AG08395 (cell line): ENCODE measurements at regions not wholly inside any gene's neighbourhood (a gene's known extent, or its start where the extent isn't known, plus 50 kb on each side); places are given as distances from the start of the nearest gene placed in this dataset.
"Not testable (repeated sequence)": the region's sequence is repeated elsewhere in the genome, so short reads cannot be mapped to it uniquely, and the experiment has no call there.

Experiments used
- DNase-seq: peaks from one replicate; pipeline ENCODE4 v3.0.0; 2012; ENCODE audit warnings: mixed read lengths, low spot score

DNA sequence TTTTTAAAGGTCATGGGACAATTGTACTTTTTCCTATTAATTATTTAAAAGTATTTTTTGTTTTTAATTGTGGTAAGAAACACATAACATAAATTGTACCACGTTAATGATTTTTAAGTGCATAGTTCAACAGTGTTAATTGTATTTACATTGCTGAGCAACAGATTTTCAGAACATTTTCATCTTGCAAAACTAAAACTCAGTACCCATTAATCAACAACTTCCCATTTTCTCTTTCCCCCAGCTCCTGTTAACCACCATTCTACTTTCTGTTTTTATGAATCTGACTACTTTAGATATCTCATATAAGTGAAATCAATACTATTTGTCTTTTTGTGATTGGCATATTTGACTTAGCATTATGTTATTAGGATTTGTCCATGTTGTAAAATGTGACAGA lies 483.9 kb upstream of the ZNF804A start:
- no peak for DNase-seq

DNA sequence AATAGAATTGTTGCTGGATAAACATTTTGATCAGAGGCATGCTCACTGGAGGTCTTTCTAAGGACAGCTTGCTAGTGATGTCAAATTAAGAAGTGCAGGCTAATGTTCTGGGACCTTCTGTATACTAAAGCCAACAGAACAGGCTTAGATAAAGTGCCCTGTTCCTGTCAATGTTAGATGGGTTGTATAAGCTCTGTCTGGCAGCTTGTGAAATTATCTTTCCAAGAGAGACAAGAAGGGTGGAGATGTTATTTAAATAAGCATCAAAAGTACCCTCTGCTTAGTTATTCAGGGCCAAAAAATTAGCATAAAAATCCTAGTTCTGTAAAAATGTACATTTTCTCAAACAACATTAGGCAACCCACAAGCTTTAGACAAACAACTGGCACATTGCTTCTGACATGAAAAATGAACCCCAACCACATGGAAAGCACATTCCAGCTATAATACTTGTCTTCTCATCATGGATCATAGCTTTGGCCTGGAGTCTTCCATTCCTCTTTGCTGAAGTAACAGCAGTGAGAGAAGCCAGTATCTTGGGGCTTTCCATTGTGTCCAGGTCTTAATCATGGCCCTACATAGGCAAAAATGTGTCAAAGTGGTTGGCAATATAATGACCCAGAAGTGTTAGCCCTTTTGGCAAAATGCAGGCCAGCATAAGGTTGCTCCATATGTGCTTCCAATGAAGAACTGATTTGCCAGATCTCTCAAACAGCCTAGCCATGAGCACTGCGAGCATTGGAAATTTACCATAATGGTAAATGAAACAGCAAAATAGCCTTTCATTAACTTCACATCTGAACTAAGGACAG lies 478.1 kb upstream of the ZNF804A start:
- DNase-seq = no peak

DNA sequence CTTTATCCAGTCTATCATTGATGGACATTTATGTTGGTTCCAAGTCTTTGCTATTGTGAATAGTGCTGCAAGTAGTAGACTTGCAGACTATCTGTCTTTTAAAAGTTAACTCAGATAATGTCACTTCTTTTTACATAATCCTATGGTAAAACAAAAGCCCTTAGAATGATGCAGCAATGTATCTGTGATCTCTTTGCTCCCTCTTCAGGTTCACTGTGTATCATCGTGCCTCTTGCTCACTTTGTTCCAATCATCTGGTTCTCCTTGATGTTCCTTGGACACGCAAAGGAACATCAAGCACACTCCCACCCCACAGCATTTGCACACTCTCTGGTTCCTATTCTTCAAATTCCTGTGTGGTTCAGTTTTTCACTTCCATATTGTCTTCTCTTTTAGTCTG lies 472.5 kb upstream of the ZNF804A start:
- DNase-seq = no peak

DNA sequence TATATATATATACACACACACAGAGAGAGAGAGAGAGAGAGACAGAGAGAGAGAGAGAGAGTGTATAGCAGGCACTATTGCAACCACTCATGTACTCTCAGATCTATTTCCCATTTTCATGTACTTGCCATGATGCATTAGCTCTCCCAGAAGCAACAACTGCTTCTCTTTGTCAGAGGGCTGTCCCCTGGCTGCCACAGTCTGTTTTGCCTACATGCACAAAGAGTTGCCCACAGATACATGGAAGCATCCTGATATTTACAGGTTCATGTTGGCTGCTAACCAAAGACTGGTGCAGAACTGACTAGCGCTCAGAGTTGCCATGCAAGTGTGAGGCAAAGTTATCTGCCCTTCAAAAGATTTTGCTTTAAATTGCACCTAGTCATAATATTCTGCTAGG lies 469.3 kb upstream of the ZNF804A start:
- DNase-seq = no peak

DNA sequence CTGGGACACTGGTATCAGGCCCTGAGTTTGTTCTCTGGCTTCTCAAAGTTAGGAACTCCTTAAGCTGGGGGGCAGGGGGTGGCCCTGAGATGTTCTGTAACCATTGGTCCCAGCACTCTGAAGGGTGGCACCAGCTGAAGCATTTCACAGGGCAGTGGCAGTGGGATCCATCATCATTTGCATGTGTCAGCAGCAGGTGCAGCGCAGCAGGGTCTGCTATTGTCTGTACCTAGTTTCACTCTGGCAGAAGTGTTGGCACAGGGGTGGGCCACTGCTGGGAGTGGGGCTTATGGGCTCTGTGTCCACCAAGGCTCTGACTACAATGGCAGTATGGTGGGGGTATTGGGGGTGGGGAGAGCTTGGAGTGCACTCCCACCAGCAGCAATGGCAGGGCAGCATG lies 460.4 kb upstream of the ZNF804A start:
- no peak for DNase-seq

DNA sequence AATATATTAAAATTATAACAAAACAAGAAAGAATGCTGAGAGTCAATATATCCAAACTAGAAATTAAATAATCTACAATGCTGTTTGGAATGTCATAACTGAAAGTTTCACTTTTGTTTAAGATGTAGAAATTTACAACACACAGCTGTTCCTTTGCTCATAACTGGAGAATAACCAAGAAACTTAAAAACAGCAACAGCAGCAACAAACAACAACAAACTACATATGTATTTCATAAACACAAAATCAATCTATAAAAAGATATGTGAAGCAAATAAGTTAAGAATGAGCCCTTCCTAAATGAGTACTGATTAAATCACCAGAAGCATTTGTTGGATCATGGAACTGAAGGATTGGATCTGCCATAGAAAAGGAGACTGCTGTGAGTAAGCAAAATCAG lies 456.5 kb upstream of the ZNF804A start:
- no peak for DNase-seq

DNA sequence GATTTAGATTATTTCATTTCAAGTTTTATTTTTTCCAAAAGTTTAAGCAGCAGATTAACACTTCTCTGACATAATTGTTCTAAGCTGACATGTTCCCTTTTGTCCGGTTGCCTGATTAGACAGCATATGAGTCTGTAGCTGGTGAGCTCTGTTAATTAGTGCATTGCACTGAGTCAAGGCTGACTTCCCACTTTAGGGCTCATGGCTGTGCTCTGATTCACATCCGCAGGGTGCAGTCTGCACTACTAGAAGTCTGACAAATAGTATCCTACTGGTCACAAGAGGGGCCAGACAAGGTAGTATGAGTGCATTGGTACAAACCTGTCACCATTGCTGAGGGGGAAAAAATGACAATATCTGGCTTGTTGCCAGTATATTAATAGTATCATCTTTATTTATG lies 443.9 kb upstream of the ZNF804A start:
- peak; percentile 7 for DNase-seq

DNA sequence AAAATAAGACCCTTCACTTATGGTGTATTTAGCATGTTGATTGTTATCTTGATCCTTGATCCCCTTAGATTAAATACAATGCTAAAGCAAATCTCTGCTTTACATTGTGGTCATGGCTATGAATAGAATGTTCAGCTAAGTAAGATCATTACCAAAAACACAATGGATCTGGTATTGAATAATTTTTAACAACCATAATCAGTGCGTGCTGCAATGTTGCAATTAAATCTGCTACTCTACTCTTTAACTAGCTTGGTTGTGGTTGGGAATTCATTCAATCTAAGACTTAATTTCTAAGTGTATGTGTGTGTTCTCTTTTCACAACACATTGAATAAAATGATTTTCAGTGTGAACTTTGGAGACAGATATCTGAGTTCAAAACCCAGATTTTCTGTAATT lies 442.5 kb upstream of the ZNF804A start:
- no peak for DNase-seq

DNA sequence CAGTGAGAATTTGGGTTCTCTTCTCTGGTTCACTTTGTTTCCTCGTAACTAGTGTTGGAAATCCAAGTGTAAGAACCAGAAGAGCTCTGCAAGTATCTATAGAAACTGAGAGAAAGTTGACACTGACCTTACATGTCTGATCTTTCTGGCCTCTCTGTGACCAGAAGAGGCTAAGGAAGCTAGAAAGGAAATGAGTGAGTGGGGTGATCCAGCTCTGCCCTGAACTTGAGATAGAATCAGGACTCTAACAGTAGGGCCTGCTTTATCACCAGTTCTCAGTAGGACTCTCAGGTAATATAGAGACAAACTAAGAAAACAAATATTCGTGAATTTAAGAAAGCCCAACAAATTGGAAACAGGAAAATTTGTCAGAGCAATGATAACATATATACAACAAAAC lies 441.2 kb upstream of the ZNF804A start:
- no peak for DNase-seq

DNA sequence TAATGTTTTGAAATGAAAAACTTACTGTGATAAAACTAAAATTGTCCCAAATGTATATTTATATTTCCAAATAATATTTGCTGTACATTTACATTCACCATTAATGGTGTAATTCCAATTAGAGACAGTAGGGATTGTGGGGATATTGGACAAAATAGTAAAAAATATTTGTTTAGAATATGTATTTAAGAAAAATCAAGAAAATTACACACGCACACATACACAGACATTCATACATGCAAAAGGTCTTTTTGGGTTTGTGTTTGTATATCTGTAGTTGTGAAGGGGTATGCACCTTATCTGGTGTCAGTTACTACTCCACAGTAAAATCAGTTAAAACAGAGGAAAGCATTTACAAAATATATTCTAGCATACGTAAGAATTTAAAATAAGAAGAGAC lies 435.9 kb upstream of the ZNF804A start:
- no peak for DNase-seq

DNA sequence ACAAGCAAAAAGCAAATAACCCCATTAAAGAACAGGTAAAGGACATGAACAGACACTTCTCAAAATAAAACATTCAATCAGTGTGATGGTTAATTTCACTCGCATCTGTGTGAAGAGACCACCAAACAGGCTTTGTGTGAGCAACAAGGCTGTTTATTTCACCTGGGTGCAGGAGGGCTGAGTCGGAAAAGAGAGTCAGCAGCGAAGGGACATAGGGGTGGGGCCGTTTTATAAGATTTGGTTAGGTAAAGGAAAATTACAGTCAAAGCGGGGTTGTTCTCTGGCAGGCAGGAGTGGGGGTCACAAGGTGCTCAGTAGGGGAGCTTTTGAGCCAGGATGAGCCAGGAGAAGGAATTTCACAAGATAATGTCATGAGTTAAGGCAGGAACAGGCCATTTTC lies 429.5 kb upstream of the ZNF804A start:
- DNase-seq = not testable (repeated sequence)

DNA sequence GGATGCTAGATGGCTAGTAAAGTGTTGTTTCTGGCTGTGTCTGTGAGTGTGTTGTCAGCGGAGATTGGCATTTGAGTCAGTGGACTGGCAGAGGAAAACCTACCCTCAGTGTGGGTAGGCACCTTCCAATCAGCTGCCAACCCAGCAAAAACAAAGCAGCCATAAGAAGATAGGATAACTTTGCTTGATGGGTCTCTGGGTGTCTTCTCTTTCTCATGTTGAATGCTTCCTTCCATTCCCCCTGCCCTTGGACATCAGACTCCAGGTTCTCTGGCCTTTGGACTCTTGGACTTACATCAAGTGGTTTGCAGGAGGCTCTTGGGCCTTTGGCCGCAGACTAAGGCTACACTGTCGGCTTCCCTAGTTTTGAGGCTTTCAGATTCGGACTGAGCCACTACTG lies 429.0 kb upstream of the ZNF804A start:
- DNase-seq = no peak

DNA sequence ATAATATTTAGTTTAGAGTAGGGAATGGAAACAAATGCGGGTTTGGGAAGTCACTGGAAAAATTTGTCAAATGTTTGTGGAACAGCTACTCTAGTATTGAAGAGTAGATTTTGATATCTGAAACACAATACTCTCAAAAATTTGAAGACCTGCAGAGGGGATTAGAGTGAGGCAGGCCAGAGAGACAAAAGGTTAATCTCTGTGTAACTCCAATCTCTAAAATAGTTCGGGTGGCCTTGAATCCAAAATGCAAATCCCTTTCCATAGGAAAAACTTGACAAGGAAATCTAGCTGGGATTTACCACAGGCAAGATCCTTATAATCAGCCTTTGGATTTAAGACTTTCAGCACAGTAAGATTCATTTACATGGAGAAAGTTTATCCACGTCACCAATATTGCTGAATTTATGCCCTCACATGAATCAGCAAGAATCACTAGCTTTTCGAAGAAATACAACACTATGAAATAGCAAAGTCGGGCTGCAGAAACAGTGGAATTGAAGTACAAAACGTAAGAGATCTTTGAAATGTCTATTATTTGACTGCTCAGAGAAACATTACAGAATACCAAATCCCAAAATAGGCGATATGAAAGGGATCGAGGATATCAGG lies 423.7 kb upstream of the ZNF804A start:
- no peak for DNase-seq

DNA sequence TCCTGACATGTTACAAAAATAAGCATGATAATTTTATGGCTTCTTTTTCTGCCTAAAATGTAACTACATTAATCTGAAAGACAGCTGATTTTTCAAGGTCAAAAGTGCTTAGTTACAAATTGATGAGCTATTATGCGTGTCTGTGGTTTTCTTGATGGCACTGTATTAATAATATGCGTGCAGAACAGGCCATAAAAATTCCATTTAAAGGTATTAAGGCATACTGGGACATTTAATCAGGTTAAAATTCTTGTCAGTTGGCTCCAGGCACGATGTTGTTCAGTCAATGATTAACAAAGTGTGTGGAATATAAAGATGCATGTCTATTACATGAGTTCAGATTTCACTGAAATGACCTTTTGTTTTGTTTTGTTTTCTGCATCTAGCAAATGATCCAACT lies 420.1 kb upstream of the ZNF804A start:
- no peak for DNase-seq

DNA sequence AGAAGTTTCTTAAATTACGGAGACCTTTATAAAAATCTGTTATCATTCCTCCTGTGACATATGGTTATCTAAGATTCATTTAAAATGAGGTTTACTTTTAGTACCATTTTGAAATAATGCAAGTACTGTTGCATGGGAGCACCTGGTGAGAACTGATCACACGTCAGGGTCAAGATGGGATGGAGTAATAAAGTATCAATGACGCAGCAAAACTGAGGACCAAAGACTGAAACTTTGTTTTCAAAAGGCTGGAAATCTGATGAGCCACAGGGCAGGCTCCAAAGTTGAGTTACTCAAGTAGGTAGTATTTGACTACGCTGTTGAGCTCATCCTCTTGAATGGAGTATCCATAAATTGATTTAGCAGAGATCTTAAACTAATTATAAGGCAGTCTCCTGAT lies 411.9 kb upstream of the ZNF804A start:
- DNase-seq = no peak

DNA sequence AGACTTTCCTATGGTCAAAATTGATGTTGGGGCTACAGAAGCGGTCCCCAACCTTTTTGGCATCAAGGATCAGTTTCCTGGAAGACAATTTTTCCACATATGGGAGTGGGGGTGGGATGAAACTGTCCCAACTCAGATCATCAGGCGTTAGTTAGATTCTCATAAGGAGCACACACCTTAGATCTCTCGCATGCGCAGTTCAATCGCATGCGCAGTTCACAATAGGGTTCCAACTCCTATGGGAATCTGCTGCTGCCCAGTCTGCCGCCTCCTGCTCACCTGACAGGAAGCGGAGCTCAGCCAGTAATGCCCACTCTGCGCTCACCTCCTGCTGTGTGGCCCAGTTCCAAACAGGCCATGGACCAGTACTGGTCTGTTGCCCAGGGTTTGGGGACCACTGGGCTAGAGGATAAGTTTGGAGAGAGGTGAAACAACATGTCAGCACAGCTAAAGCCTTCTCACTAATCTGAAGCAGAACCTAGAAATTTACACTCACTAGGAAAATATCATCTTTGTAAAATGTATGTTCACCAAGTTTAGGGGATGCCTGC lies 410.8 kb upstream of the ZNF804A start:
- no peak for DNase-seq

DNA sequence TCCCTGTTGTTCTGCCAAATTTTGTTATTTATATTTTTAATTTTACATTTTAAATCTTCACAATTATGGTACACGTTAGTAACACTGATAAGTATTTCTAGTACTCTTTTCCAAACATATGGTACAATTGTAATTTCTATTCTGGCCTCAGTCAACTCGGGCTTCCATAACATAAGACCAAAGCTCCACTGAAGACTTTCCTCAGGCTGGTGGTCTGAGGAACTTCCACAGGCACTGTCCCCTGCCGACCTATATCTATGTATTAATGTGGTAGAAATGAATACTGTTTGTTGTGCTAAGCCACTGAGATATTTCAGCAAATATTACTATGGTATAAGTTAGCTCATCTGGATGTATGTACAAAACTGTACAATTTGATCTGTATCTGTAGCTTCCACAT lies 407.6 kb upstream of the ZNF804A start:
- no peak for DNase-seq

DNA sequence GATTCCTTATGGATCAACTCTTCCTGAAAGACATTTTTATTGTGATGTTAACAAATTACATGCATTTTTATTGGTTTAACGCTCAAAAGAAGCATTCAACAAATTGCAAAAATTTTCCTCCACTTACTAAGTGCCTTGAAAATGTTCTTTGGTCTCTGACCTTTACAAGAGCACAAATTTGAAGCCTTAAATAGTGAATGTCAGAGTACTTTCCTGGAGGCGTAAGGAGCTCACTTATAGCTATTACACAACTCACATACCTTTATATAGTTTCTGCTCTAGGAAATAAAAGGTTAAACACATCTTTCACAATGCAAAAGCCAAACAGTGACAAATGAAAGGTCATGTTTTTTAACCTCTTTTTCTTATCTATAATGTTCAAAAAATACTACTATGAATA lies 405.7 kb upstream of the ZNF804A start:
- DNase-seq = no peak

DNA sequence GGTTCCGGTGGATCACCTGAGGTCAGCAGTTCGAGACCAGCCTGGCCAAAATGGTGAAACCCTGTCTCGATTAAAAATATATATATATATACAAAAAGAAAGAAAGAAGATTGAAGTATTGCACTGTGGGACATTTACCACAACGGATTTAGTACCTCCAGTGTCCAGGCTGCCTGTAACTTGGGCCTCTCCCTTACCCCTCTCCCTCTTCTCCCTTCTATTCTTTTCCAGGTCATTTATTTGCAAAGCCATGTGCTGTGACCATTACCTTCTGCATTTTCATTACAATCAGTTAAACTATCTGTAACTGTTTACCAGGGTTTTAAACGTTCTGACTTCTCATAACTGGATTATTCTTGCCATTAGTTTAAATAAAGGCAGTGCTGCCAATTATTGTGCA lies 400.9 kb upstream of the ZNF804A start:
- no peak for DNase-seq

DNA sequence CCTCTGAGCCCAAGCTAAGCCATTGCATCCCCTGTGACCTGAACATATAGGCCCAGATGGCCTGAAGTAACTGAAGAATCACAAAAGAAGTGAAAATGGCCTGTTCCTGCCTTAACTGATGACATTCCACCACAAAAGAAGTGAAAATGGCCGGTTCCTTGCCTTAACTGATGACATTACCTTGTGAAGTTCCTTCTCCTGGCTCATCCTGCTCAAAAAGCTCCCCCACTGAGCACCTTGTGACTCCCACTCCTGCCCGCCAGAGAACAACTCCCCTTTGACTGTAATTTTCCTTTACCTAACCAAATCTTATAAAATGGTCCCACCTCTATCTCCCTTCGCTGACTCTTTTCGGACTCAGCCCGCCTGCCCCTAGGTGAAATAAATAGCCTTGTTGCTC lies 399.5 kb upstream of the ZNF804A start:
- DNase-seq = not testable (repeated sequence)

DNA sequence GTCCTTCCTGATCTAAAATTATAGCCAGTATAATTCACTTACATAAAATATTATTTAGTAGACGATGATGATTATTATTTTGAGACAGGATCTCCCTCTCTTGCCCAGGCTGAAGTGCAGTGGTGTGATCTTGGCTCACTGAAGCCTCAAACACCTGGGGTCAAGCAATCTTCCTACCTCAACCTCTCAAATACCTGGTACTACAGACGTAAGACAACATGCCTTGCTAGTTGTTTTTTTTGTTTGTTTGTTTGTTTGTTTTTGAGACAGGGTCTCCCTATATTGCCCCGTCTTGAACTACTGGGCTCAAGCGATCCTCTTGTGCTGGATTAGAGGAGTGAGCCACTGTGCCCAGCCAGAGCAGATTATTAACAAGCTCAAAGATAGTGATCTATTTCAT lies 399.1 kb upstream of the ZNF804A start:
- no peak for DNase-seq

DNA sequence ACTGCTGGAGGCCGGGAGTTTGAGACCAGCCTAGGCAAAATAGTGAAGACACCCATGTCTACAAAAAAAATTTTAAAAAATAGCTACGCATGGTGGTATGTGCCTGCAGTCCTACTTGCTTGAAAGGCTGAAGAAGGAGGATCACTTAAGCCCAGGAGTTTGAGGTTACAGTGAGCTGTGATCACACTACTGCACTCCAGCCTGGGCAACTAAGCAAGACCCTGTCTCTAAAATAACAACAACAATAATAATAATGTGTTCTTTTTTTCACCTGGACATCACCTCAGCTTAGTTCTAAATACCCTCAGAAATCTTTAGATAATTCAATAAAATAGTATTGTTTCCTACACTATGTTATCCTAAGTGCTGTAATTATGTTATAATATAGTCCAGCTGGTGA lies 397.1 kb upstream of the ZNF804A start:
- DNase-seq = no peak

DNA sequence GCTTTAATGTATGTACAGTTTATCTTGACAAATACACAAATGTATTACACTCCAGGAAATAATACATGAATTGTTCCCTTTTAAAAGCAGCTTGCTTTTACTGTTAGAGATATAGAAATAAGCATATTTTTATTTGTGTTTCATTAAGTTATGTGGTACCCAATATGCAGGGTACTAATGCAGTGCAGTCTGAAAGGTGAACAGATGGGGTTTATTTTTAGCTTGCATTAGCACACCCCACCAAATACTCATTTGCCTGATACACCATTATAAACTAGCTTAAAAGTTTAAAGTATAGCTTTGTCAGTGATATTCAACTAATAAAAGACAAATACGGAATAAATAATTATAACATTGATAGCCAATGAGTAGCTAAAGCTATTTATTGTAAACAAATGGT lies 394.7 kb upstream of the ZNF804A start:
- DNase-seq = no peak
